OCI-LY7 (cell line): ENCODE measurements at regions not wholly inside any gene's neighbourhood (a gene's known extent, or its start where the extent isn't known, plus 50 kb on each side); places are given as distances from the start of the nearest gene placed in this dataset.

Experiments used
- BruUV-seq: library from RNA; stranded (reverse); fragments of 400-500 nt; replicated peaks from 2 replicates; lab custom pipeline; 2021; lab: Mats Ljungman, UMichigan
- CTCF ChIA-PET: fragments of 300-600 bp; sonication (Branson Sonifier 250); formaldehyde crosslinking; loops from one replicate; lab custom pipeline; 2022; ENCODE audit warnings: antibody characterized with exemption; ENCODE audit not compliant: unreplicated experiment; lab: Charles Lee
- POLR2A ChIA-PET: fragments of 300-600 bp; sonication (Branson Sonifier 250); formaldehyde crosslinking; loops from one replicate; lab custom pipeline; 2022; ENCODE audit warnings: antibody characterized with exemption; lab: Charles Lee
- DNase-seq: peaks from one replicate; pipeline ENCODE4 v3.0.0-alpha.2; 2015; ENCODE audit warnings: low spot score
- H2AFZ ChIP-seq: fragments of 200-600 bp; sonication (generic), shearing (Covaris generic); 2 replicates; pipeline ENCODE4 v1.6.1; 2014; ENCODE audit warnings: mild to moderate bottlenecking, antibody characterized with exemption, low read length, moderate library complexity
- H3K27ac ChIP-seq: fragments of 200-600 bp; sonication (generic); 2 replicates; pipeline ENCODE4 v1.5.1; 2014; ENCODE audit warnings: mixed run types, low read depth, mild to moderate bottlenecking, moderate library complexity, low read length, inconsistent platforms; ENCODE audit not compliant: poor library complexity, severe bottlenecking
- H3K36me3 ChIP-seq: fragments of 200-600 bp; sonication (generic); 2 replicates; pipeline ENCODE4 v1.6.1; 2014; ENCODE audit warnings: mild to moderate bottlenecking, antibody characterized with exemption, low read length, moderate library complexity, mixed read lengths; ENCODE audit not compliant: insufficient read depth
- H3K4me1 ChIP-seq: fragments of 200-600 bp; sonication (generic); 2 replicates; pipeline ENCODE4 v1.5.1; 2014; ENCODE audit warnings: mild to moderate bottlenecking, low read length; ENCODE audit not compliant: insufficient read depth, poor library complexity, severe bottlenecking
- H3K4me2 ChIP-seq: fragments of 200-600 bp; sonication (generic); 2 replicates; pipeline ENCODE4 v1.6.1; 2014; ENCODE audit warnings: mild to moderate bottlenecking, low read length
- H3K4me3 ChIP-seq: fragments of 200-600 bp; sonication (generic); 2 replicates; pipeline ENCODE4 v1.5.1; 2014; ENCODE audit warnings: mild to moderate bottlenecking, low read depth, low read length; ENCODE audit not compliant: poor library complexity, severe bottlenecking
- H3K79me2 ChIP-seq: fragments of 200-600 bp; sonication (generic); 2 replicates; pipeline ENCODE4 v1.6.1; 2016; ENCODE audit warnings: low read depth, mild to moderate bottlenecking, low read length, moderate library complexity, mixed read lengths; ENCODE audit not compliant: insufficient read depth
- H3K9me2 ChIP-seq: fragments of 200-600 bp; sonication (generic); 2 replicates; pipeline ENCODE4 v1.6.1; 2016; ENCODE audit warnings: mild to moderate bottlenecking, low read length, mixed read lengths; ENCODE audit not compliant: insufficient read depth
- H3K9me3 ChIP-seq: fragments of 200-600 bp; sonication (generic); 2 replicates; pipeline ENCODE4 v1.6.1; 2014; ENCODE audit warnings: mild to moderate bottlenecking, mixed run types, low read length, mixed read lengths
- H4K20me1 ChIP-seq: fragments of 200-600 bp; sonication (generic); 2 replicates; pipeline ENCODE4 v1.6.1; 2014; ENCODE audit warnings: mild to moderate bottlenecking, antibody characterized with exemption, low read length, moderate library complexity, mixed read lengths; ENCODE audit not compliant: insufficient read depth
- CTCF ChIP-seq: fragments of 200-600 bp; sonication (generic); conservative IDR thresholded peaks from 2 replicates; pipeline ENCODE4 v1.5.1; 2014; ENCODE audit warnings: mild to moderate bottlenecking, antibody characterized with exemption, low read length, moderate library complexity, mixed read lengths
- EZH2phosphoT487 ChIP-seq: fragments of 200-600 bp; sonication (generic); IDR thresholded peaks from 2 replicates; pipeline ENCODE4 v1.6.1; 2018; ENCODE audit warnings: low read depth, borderline replicate concordance, mild to moderate bottlenecking, mixed run types, antibody characterized with exemption, low read length, moderate library complexity, mixed read lengths
- intact Hi-C: fragments of 100-400 bp; cut with micrococcal nuclease; formaldehyde crosslinking; loops from one replicate; pipeline ENCODE4 v1.10.0; 2022; ENCODE audit not compliant: unreplicated experiment

DNA sequence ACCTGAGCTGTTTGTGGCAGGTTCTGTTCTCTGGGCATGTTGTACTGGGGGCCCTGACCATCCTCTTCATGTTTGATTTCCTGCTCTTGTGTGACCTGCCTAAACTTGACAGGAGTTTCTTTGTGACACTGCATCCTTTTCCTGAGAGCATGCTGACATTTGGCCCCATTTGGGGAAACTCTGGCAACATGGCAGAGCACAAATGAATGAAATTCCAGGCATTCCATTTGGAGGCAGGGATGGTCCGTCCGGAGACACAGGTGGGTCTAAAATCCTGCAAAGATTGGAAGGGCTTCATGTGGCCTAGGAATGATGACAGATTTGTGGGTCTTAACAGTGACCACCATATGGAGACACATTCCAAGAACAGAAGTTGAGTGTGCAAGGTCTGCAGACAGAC is 184.0 kb downstream of the FCRL5 start:
- Histone ChIP-seq H3K9me3 (no peaks in the 10 kb centered on the region), H3K9me2 (no peaks in the 10 kb centered on the region), H4K20me1 (no peaks in the 10 kb centered on the region), H3K4me2 (no peak overlapping the region), H3K27ac (no peak overlapping the region), H3K36me3 (no peaks in the 10 kb centered on the region), H2AFZ (no peak overlapping the region), H3K4me3 (no peak overlapping the region), H3K4me1 (no peaks in the 10 kb centered on the region), H3K79me2 (no peaks in the 10 kb centered on the region)
- intact Hi-C loops = loop anchor here (10.0 kb wide), 1 partner anchor 174 kb away; no protein-coding TSS in a partner anchor
- TF ChIP-seq EZH2phosphoT487 (no peak), CTCF (no peak)
- ChIA-PET POLR2A (no interaction called here), CTCF (no interaction called here)
- BruUV-seq = no TSS peak
- DNase-seq = no peak

- no TSS peak for BruUV-seq
- Histone ChIP-seq H2AFZ (no peak overlapping the region), H3K4me1 (no peaks in the 10 kb centered on the region), H3K4me2 (no peak overlapping the region), H3K27ac (no peak overlapping the region), H3K9me2 (no peaks in the 10 kb centered on the region), H3K79me2 (no peaks in the 10 kb centered on the region), H3K9me3 (no peaks in the 10 kb centered on the region), H3K36me3 (no peaks in the 10 kb centered on the region), H4K20me1 (no peaks in the 10 kb centered on the region), H3K4me3 (no peak overlapping the region)
- no peak for TF ChIP-seq EZH2phosphoT487
- no peak for TF ChIP-seq CTCF
- no peak for DNase-seq
- ChIA-PET POLR2A (no interaction called here), CTCF (no interaction called here)
- intact Hi-C loops = loop anchor here (10.0 kb wide), 1 partner anchor 173 kb away; no protein-coding TSS in a partner anchor
Observed at GRCh38 chr1:157367870-157368269, 184.4 kb downstream of the FCRL5 start.

GRCh38 chr1:157367091-157367739 is 185.1 kb downstream of the FCRL5 start:
- intact Hi-C loops = loop anchor here (10.0 kb wide), 1 partner anchor 172 kb away; no protein-coding TSS in a partner anchor
- H3K4me1 ChIP-seq = no peaks in the 10 kb centered on the region

More at GRCh38 chr1:157367091-157367739, 185.1 kb downstream of the FCRL5 start:
- Histone ChIP-seq H3K79me2 (no peaks in the 10 kb centered on the region), H4K20me1 (no peaks in the 10 kb centered on the region), H2AFZ (no peak overlapping the region), H3K36me3 (no peaks in the 10 kb centered on the region), H3K27ac (no peak overlapping the region), H3K9me2 (no peaks in the 10 kb centered on the region), H3K9me3 (no peaks in the 10 kb centered on the region), H3K4me2 (no peak overlapping the region), H3K4me3 (no peak overlapping the region)
- no peak for DNase-seq
- TF ChIP-seq EZH2phosphoT487 = no peak
- TF ChIP-seq CTCF = no peak
- POLR2A ChIA-PET = no interaction called here
- CTCF ChIA-PET = no interaction called here
- BruUV-seq = no TSS peak
